ENCODE measurements at regions not wholly inside any gene's neighbourhood (a gene's known extent, or its start where the extent isn't known, plus 50 kb on each side); places are given as distances from the start of the nearest gene placed in this dataset.

DNA sequence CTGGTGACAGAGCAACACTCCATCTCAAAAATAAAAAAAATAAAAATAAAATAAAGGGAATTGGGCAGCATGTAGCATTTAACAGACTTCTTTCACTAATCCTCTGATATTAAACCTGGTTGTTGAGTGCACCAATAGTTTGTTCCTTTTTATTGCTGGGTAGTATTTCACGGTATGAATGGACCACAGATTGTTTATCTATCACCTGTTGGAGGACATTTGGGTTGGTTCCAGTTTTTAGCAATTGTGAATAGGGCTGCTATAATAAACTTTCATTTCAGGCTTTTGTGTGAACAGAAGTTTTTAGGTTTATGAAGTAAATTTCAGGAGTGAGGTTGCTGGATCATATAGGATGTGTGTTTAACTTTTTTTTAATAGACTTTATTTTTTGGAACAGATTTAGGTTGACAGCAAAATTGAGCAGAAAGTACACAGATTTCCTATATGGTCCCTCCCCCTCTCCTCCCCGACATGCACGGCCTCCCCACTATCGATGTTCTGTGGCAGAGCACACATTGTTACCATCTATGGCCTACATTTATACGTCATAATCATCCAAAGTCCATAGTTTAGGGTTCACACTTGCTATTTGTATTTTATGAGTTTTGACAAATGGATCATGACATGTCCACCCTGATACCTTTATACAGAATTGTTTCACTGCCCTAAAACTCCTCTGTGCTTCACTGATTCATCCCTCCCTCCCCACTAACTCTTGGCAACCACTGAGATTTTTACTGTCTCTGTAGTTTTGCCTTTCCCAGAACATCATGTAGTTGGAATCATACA lies 66.1 kb upstream of the TMPRSS2 start:
- CTCF ChIA-PET = interaction anchor here (2.0 kb wide), 1 partner anchor 291 kb away, joined by 6 read pairs; no protein-coding TSS in a partner anchor
- Mint-ChIP-seq H3K36me3 (ENCODE audit: insufficient read depth, unreplicated experiment) (peaks cover 4% of the 10 kb centered on the region), H3K27ac (ENCODE audit: low read depth, unreplicated experiment) (no peak overlapping the region), H3K9me3 (ENCODE audit: unreplicated experiment) (peaks cover 8% of the 10 kb centered on the region), H3K27me3 (ENCODE audit: insufficient read depth, unreplicated experiment) (no peaks in the 10 kb centered on the region), H3K4me1 (ENCODE audit: insufficient read depth, unreplicated experiment) (no peaks in the 10 kb centered on the region), H3K4me3 (ENCODE audit: unreplicated experiment) (no peak overlapping the region)
- TF ChIP-seq, protein P1, sequence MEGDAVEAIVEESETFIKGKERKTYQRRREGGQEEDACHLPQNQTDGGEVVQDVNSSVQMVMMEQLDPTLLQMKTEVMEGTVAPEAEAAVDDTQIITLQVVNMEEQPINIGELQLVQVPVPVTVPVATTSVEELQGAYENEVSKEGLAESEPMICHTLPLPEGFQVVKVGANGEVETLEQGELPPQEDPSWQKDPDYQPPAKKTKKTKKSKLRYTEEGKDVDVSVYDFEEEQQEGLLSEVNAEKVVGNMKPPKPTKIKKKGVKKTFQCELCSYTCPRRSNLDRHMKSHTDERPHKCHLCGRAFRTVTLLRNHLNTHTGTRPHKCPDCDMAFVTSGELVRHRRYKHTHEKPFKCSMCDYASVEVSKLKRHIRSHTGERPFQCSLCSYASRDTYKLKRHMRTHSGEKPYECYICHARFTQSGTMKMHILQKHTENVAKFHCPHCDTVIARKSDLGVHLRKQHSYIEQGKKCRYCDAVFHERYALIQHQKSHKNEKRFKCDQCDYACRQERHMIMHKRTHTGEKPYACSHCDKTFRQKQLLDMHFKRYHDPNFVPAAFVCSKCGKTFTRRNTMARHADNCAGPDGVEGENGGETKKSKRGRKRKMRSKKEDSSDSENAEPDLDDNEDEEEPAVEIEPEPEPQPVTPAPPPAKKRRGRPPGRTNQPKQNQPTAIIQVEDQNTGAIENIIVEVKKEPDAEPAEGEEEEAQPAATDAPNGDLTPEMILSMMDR (IDR thresholded peaks at IDR 0.05; ENCODE audit: unreplicated experiment) = no peak
- intact Hi-C loops (cut with micrococcal nuclease) = no loop called here
- DNase-seq (ENCODE audit: unreplicated experiment) = no peak
- BruUV-seq (replicated peaks) = no TSS peak
- POLR2A ChIA-PET = interaction anchor here (0.6 kb wide), 1 partner anchor 33 kb away, joined by 6 read pairs; no protein-coding TSS in a partner anchor

DNA sequence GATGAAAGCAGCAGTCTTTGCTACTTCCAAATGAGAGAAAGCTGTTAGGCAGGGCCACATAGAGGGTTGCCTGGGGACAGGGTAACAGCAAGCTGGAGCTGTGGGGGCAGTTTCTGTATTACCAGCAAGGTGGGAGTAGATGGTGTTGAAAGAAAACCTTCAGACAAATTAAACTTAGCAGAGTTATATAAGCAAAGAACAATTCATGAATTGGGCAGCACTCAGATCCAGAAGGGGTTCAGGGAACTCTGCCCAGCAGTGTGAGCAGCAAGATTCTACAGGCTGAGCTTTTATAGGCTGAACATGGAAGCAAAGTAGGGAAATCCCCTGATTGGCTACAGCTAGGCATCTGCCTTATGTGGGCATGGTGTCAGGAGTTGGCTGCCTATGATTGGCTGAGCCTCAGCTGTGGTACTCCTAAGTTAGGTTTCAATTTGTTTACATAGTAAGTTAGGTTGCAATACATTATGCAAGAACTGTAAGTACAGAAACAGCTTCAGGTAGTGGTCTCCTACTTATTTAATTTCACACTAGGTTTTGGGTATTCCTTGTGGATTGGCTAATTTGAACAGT lies 64.1 kb upstream of the TMPRSS2 start:
- H3K27ac Mint-ChIP-seq (ENCODE audit: low read depth, unreplicated experiment) = no peak overlapping the region
- no TSS peak for BruUV-seq (replicated peaks)
- peak; percentile 19 for DNase-seq (ENCODE audit: unreplicated experiment)
- no peaks in the 10 kb centered on the region for H3K9me3 Mint-ChIP-seq (ENCODE audit: unreplicated experiment)
- intact Hi-C loops (cut with micrococcal nuclease) = no loop called here
- peaks cover 4% of the 10 kb centered on the region for H3K36me3 Mint-ChIP-seq (ENCODE audit: insufficient read depth, unreplicated experiment)
- TF ChIP-seq, protein P1 (IDR thresholded peaks at IDR 0.05; ENCODE audit: unreplicated experiment) = no peak
- H3K27me3 Mint-ChIP-seq (ENCODE audit: insufficient read depth, unreplicated experiment) = peaks cover 14% of the 10 kb centered on the region
- ChIA-PET POLR2A (no interaction called here), CTCF (no interaction called here)
- no peaks in the 10 kb centered on the region for H3K4me1 Mint-ChIP-seq (ENCODE audit: insufficient read depth, unreplicated experiment)
- H3K4me3 Mint-ChIP-seq (ENCODE audit: unreplicated experiment) = no peak overlapping the region

DNA sequence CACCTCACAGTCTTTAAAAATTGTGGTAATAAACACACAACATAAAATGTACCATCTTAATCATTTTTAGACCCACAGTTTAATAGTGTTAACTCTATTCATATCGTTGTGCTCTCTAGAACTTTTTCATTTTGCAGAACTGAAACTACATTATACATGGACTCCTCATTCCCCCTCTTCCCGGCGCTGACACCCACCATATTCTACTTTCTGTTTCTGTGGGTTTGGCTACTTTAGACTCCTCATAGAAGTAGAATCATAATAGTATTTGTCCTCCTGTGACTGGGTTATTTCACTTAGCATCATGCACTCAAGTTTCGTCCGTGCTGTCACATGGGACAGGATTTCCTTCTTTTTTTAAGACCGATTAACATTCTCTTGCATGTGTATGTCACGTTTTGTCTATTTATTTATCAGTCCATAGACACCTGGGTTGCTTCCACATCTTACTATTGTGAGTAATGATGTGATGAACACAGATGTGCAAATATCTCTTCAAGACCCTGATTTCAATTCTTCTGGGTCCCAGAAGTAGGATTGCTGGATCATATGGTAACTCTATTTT lies 62.9 kb upstream of the TMPRSS2 start:
- no peaks in the 10 kb centered on the region for H3K4me1 Mint-ChIP-seq (ENCODE audit: insufficient read depth, unreplicated experiment)
- CTCF ChIA-PET = no interaction called here

More for the DNA sequence above, 62.9 kb upstream of the TMPRSS2 start:
- POLR2A ChIA-PET = no interaction called here
- Mint-ChIP-seq H3K4me3 (ENCODE audit: unreplicated experiment) (no peak overlapping the region), H3K27me3 (ENCODE audit: insufficient read depth, unreplicated experiment) (peaks cover 14% of the 10 kb centered on the region), H3K27ac (ENCODE audit: low read depth, unreplicated experiment) (no peak overlapping the region), H3K9me3 (ENCODE audit: unreplicated experiment) (no peaks in the 10 kb centered on the region), H3K36me3 (ENCODE audit: insufficient read depth, unreplicated experiment) (peaks cover 4% of the 10 kb centered on the region)
- no peak for DNase-seq (ENCODE audit: unreplicated experiment)
- TF ChIP-seq, protein P1 (IDR thresholded peaks at IDR 0.05; ENCODE audit: unreplicated experiment) = no peak
- BruUV-seq (replicated peaks) = no TSS peak
- intact Hi-C loops (cut with micrococcal nuclease) = no loop called here
